Activated gamma-delta T cell treated with anti-CD3 and anti-CD28 coated beads, Interleukin-2, amount 50 U/mL, for 16 hours (primary cell): ENCODE measurements at regions not wholly inside any gene's neighbourhood (a gene's known extent, or its start where the extent isn't known, plus 50 kb on each side); places are given as distances from the start of the nearest gene placed in this dataset.

Experiments used
- DNase-seq: peaks from one replicate; pipeline ENCODE4 v3.0.0-alpha.2; 2020; ENCODE audit warnings: low read depth

- DNase-seq, result no peak
Observed at GRCh38 chr10:85145966-85146365, 817.6 kb downstream of the CCSER2 start.

- DNase-seq, result no peak
Observed at GRCh38 chr10:85147346-85148250, 819.2 kb downstream of the CCSER2 start.

- DNase-seq, result no peak
Observed at GRCh38 chr10:85148693-85149640, 820.6 kb downstream of the CCSER2 start.

- no peak for DNase-seq
Observed at GRCh38 chr10:85149766-85150165, 821.4 kb downstream of the CCSER2 start.

- no peak for DNase-seq
Observed at GRCh38 chr10:85151506-85151905, 823.1 kb downstream of the CCSER2 start.

GRCh38 chr10:85152496-85152895 lies 824.1 kb downstream of the CCSER2 start:
- DNase-seq, result no peak

GRCh38 chr10:85152911-85153310 lies 824.5 kb downstream of the CCSER2 start:
- no peak for DNase-seq

- DNase-seq, result no peak
Observed at GRCh38 chr10:85157206-85157605, 828.8 kb downstream of the CCSER2 start.

GRCh38 chr10:85168243-85168642 lies 839.9 kb downstream of the CCSER2 start:
- DNase-seq, result no peak

GRCh38 chr10:85170026-85170425 lies 841.6 kb downstream of the CCSER2 start:
- DNase-seq, result no peak

- DNase-seq, result no peak
Observed at GRCh38 chr10:85175635-85176034, 847.2 kb downstream of the CCSER2 start.

- no peak for DNase-seq
Observed at GRCh38 chr10:85177767-85178166, 849.4 kb downstream of the CCSER2 start.

GRCh38 chr10:85187047-85187446 lies 858.7 kb downstream of the CCSER2 start:
- no peak for DNase-seq

- no peak for DNase-seq
Observed at GRCh38 chr10:85188770-85189484, 860.5 kb downstream of the CCSER2 start.

GRCh38 chr10:85193796-85194195 lies 865.4 kb downstream of the CCSER2 start:
- DNase-seq, result no peak

GRCh38 chr10:85194706-85195105 lies 866.3 kb downstream of the CCSER2 start:
- DNase-seq, result no peak

- no peak for DNase-seq
Observed at GRCh38 chr10:85195596-85195995, 867.2 kb downstream of the CCSER2 start.

GRCh38 chr10:85204814-85205213 lies 876.4 kb downstream of the CCSER2 start:
- DNase-seq, result no peak

GRCh38 chr10:85212526-85212925 lies 884.1 kb downstream of the CCSER2 start:
- no peak for DNase-seq

GRCh38 chr10:85213493-85213892 lies 885.1 kb downstream of the CCSER2 start:
- DNase-seq, result no peak

GRCh38 chr10:85222300-85222699 lies 893.9 kb downstream of the CCSER2 start:
- DNase-seq, result no peak

GRCh38 chr10:85224366-85224940 lies 896.1 kb downstream of the CCSER2 start:
- no peak for DNase-seq
